HEK293 (cell line): ENCODE measurements at regions not wholly inside any gene's neighbourhood (a gene's known extent, or its start where the extent isn't known, plus 50 kb on each side); places are given as distances from the start of the nearest gene placed in this dataset.

Experiments
- CTCF ChIP-seq: fragments of 450-650 bp; formaldehyde crosslinking; IDR thresholded peaks from 2 replicates; pipeline ENCODE4 v1.5.1; 2016; ENCODE audit warnings: missing biosample characterization, missing genetic modification characterization
- ELK4 ChIP-seq: IDR thresholded peaks from 2 replicates; pipeline ENCODE4 v1.6.1; 2011; ENCODE audit warnings: mild to moderate bottlenecking, low read depth, low read length, borderline replicate concordance
- ZBTB17 ChIP-seq: fragments of 450-650 bp; formaldehyde crosslinking; IDR thresholded peaks from 2 replicates; pipeline ENCODE4 v1.5.1; 2016; ENCODE audit warnings: missing biosample characterization, missing genetic modification characterization
- ZNF274 ChIP-seq, 2 experiments: fragments of 200-500 bp in 1 of 2; fragments of 450-650 bp in 1 of 2; sonication (Bioruptor generic) in 1 of 2; formaldehyde crosslinking in 1 of 2; IDR thresholded peaks; 2 replicates each; pipeline versions ENCODE4 v1.5.1 to v1.6.1; 2014 to 2016; ENCODE audit warnings: borderline replicate concordance in 1 of 2, inconsistent platforms in 1 of 2, low read length in 1 of 2, missing biosample characterization in 1 of 2, missing genetic modification characterization in 1 of 2
- ZNF600 ChIP-seq: fragments of 450-650 bp; formaldehyde crosslinking; IDR thresholded peaks from 2 replicates; pipeline ENCODE4 v1.5.1; 2016; ENCODE audit warnings: missing biosample characterization, missing genetic modification characterization
- ZNF621 ChIP-seq: fragments of 450-650 bp; formaldehyde crosslinking; IDR thresholded peaks from 2 replicates; pipeline ENCODE4 v1.5.1; 2017; ENCODE audit warnings: missing biosample characterization, missing genetic modification characterization
- ZNF830 ChIP-seq: fragments of 450-650 bp; IDR thresholded peaks from 2 replicates; pipeline ENCODE4 v1.5.0; 2018; ENCODE audit warnings: missing biosample characterization, missing genetic modification characterization, low read depth, mild to moderate bottlenecking, moderate library complexity

- TF ChIP-seq CTCF (tag by site-specific recombination) (no peak), ZNF274 (IDR thresholded peaks at IDR 0.05; ENCODE audit: low read length) (no peak), ZNF274 (tag by site-specific recombination; IDR thresholded peaks at IDR 0.05; ENCODE audit: borderline replicate concordance) (no peak), ZNF830 (tag by site-specific recombination) (no peak), ZNF600 (tag by site-specific recombination) (no peak), ELK4 (no peak), ZBTB17 (tag by site-specific recombination) (no peak), ZNF621 (tag by site-specific recombination) (no peak)
These were observed 587.8 kb downstream of the BNC2 start for GRCh38 chr9:16282718-16283117.
